Frontal cortex (tissue), 3 donors: ENCODE measurements at regions not wholly inside any gene's neighbourhood (a gene's known extent, or its start where the extent isn't known, plus 50 kb on each side); places are given as distances from the start of the nearest gene placed in this dataset.

ENCODE experiments used
- DNase-seq, 2 donors: peaks; one replicate each; pipeline ENCODE4 v3.0.0; 2012; ENCODE audit warnings: low spot score in 2 of 2
- FAIRE-seq: peaks from 2 replicates; lab custom pipeline; 2012; peaks lifted over from hg19 to GRCh38; lab: Jason Lieb, UNC
- donor health status: control.
- donor health status: control.
- donor health status: control.

DNA sequence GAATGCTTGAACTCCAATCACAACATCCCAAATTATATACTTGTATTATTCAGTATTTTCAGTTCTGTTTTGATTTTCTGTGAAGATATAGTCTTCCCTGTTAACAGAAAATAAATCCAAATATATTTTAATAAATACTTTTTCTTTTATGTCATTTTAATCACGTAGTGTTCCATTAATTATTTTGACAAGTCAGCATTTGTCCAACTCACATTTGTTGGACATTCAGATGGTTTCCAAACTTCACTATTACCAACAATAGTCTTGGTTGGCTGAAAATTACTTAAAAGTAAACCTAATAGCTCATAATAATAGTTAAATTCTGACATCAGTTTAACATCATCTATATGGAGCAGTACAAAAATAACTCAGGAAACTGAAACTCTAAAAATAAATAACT lies 60.7 kb upstream of the SPANXD start:
- no peak for DNase-seq
- peak; percentile 70 for FAIRE-seq

GRCh38 chrX:141760761-141761160 lies 62.2 kb upstream of the SPANXD start:
- DNase-seq (no peak), FAIRE-seq (no peak)

DNA sequence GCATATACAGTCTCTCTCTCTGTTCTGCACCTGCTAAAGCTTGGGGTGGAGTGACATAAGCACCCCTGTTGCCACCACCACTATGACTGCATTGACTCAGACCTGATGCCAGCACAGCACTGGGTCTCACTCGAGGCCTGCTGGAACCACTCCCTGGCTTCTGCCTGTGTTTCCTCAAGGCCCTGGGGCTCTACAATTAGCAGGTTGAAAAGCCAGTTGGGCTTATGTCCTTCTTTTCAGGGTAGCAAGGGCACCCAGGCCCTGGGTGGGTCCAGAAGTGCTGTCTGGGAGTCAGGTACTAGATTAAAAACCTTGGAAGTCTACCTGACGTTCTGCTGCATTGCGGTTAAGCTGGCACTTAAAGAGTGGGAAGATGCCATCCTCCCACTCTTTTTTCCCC lies 50.5 kb upstream of the MAGEC3 start:
- DNase-seq = no peak
- no peak for FAIRE-seq
